ENCODE measurements at regions not wholly inside any gene's neighbourhood (a gene's known extent, or its start where the extent isn't known, plus 50 kb on each side); places are given as distances from the start of the nearest gene placed in this dataset.

- TF ChIP-seq CTCF (IDR thresholded peaks at IDR 0.05), result no peak
- no peak for TF ChIP-seq POLR2A (IDR thresholded peaks at IDR 0.05)
These were observed 154.3 kb downstream of the PHF2 start for GRCh38 chr9:93730648-93731047.

All from thyroid gland (tissue), 4 donors.